VCaP (cell line): ENCODE measurements at regions not wholly inside any gene's neighbourhood (a gene's known extent, or its start where the extent isn't known, plus 50 kb on each side); places are given as distances from the start of the nearest gene placed in this dataset.

ENCODE experiments used
- H3K27ac ChIP-seq: fragments of 450-650 bp; 2 replicates; pipeline ENCODE4 v1.5.1; 2017
- CTCF ChIP-seq: fragments of 450-650 bp; conservative IDR thresholded peaks from 2 replicates; pipeline ENCODE4 v1.5.1; 2017; ENCODE audit warnings: mild to moderate bottlenecking, moderate library complexity

GRCh38 chr18:56001576-56001975 lies 413.6 kb upstream of the TCF4 start:
- no peak overlapping the region for H3K27ac ChIP-seq
- TF ChIP-seq CTCF: no peak

- TF ChIP-seq CTCF: no peak
- H3K27ac ChIP-seq: no peak overlapping the region
These were observed 412.0 kb upstream of the TCF4 start for GRCh38 chr18:56000041-56000440.

- no peak overlapping the region for H3K27ac ChIP-seq
- no peak for TF ChIP-seq CTCF
These were observed 411.6 kb upstream of the TCF4 start for GRCh38 chr18:55999641-56000040.

GRCh38 chr18:55998801-55999385 lies 410.9 kb upstream of the TCF4 start:
- no peak for TF ChIP-seq CTCF
- H3K27ac ChIP-seq: no peak overlapping the region

GRCh38 chr18:55998071-55998522 lies 410.1 kb upstream of the TCF4 start:
- no peak for TF ChIP-seq CTCF
- no peak overlapping the region for H3K27ac ChIP-seq

GRCh38 chr18:55997151-55997561 lies 409.2 kb upstream of the TCF4 start:
- no peak overlapping the region for H3K27ac ChIP-seq

GRCh38 chr18:55996717-55997116 lies 408.7 kb upstream of the TCF4 start:
- H3K27ac ChIP-seq: no peak overlapping the region
- no peak for TF ChIP-seq CTCF

More at GRCh38 chr18:55997151-55997561, 409.2 kb upstream of the TCF4 start:
- no peak for TF ChIP-seq CTCF
